ENCODE measurements at regions not wholly inside any gene's neighbourhood (a gene's known extent, or its start where the extent isn't known, plus 50 kb on each side); places are given as distances from the start of the nearest gene placed in this dataset.

GRCh38 chr2:19689646-19690168, 212.1 kb downstream of the TTC32 start:
- no peaks in the 10 kb centered on the region for H3K36me3 Mint-ChIP-seq (ENCODE audit: insufficient read depth)
- no peaks in the 10 kb centered on the region for H3K4me1 Mint-ChIP-seq
- H3K9me3 Mint-ChIP-seq: no peaks in the 10 kb centered on the region
- no peak overlapping the region for H3K27ac Mint-ChIP-seq (ENCODE audit: low read depth)
- ATAC-seq (replicated peaks; ENCODE audit: extremely low read depth, poor library complexity, severe bottlenecking) (no peak), DNase-seq (ENCODE audit: low spot score in 2 of 2) (no peak)
- H3K4me3 Mint-ChIP-seq: no peak overlapping the region
- peaks cover 18% of the 10 kb centered on the region for H3K27me3 Mint-ChIP-seq

- ATAC-seq (replicated peaks; ENCODE audit: extremely low read depth, poor library complexity, severe bottlenecking) (no peak), DNase-seq (ENCODE audit: low spot score in 2 of 2) (no peak)
- peaks cover 18% of the 10 kb centered on the region for H3K27me3 Mint-ChIP-seq
- H3K4me3 Mint-ChIP-seq: no peak overlapping the region
- no peak overlapping the region for H3K27ac Mint-ChIP-seq (ENCODE audit: low read depth)
- H3K36me3 Mint-ChIP-seq (ENCODE audit: insufficient read depth): no peaks in the 10 kb centered on the region
- H3K9me3 Mint-ChIP-seq: no peaks in the 10 kb centered on the region
- H3K4me1 Mint-ChIP-seq: no peaks in the 10 kb centered on the region
Measured at GRCh38 chr2:19688059-19688458, 213.7 kb downstream of the TTC32 start.

GRCh38 chr2:19687017-19687659, 214.6 kb downstream of the TTC32 start:
- no peak for DNase-seq (ENCODE audit: low spot score in 2 of 2)
- no peak for ATAC-seq (replicated peaks; ENCODE audit: extremely low read depth, poor library complexity, severe bottlenecking)
- H3K4me1 Mint-ChIP-seq: no peaks in the 10 kb centered on the region
- H3K9me3 Mint-ChIP-seq: no peaks in the 10 kb centered on the region
- H3K4me3 Mint-ChIP-seq: no peak overlapping the region
- no peak overlapping the region for H3K27ac Mint-ChIP-seq (ENCODE audit: low read depth)
- no peaks in the 10 kb centered on the region for H3K36me3 Mint-ChIP-seq (ENCODE audit: insufficient read depth)
- peaks cover 18% of the 10 kb centered on the region for H3K27me3 Mint-ChIP-seq

- no peaks in the 10 kb centered on the region for H3K36me3 Mint-ChIP-seq (ENCODE audit: insufficient read depth)
- no peaks in the 10 kb centered on the region for H3K4me1 Mint-ChIP-seq
- H3K9me3 Mint-ChIP-seq: no peaks in the 10 kb centered on the region
- H3K4me3 Mint-ChIP-seq: no peak overlapping the region
- H3K27me3 Mint-ChIP-seq: peaks cover 18% of the 10 kb centered on the region
- no peak overlapping the region for H3K27ac Mint-ChIP-seq (ENCODE audit: low read depth)
- ATAC-seq (replicated peaks; ENCODE audit: extremely low read depth, poor library complexity, severe bottlenecking) (no peak), DNase-seq (ENCODE audit: low spot score in 2 of 2) (no peak)
Measured at GRCh38 chr2:19686439-19686838, 215.3 kb downstream of the TTC32 start.

GRCh38 chr2:19685731-19686130, 216.1 kb downstream of the TTC32 start:
- Mint-ChIP-seq H3K36me3 (ENCODE audit: insufficient read depth) (no peaks in the 10 kb centered on the region), H3K4me3 (no peak overlapping the region), H3K4me1 (no peaks in the 10 kb centered on the region), H3K27ac (ENCODE audit: low read depth) (no peak overlapping the region), H3K9me3 (no peaks in the 10 kb centered on the region), H3K27me3 (peaks cover 11% of the 10 kb centered on the region)
- DNase-seq (ENCODE audit: low spot score in 2 of 2) (no peak), ATAC-seq (replicated peaks; ENCODE audit: extremely low read depth, poor library complexity, severe bottlenecking) (no peak)

- no peak for DNase-seq (ENCODE audit: low spot score in 2 of 2)
- H3K9me3 Mint-ChIP-seq: no peaks in the 10 kb centered on the region
- ATAC-seq (replicated peaks; ENCODE audit: extremely low read depth, poor library complexity, severe bottlenecking): no peak
- no peak overlapping the region for H3K4me3 Mint-ChIP-seq
- H3K36me3 Mint-ChIP-seq (ENCODE audit: insufficient read depth): no peaks in the 10 kb centered on the region
- no peaks in the 10 kb centered on the region for H3K4me1 Mint-ChIP-seq
- H3K27ac Mint-ChIP-seq (ENCODE audit: low read depth): no peak overlapping the region
- peaks cover 9% of the 10 kb centered on the region for H3K27me3 Mint-ChIP-seq
Measured at GRCh38 chr2:19684516-19684915, 217.3 kb downstream of the TTC32 start.

- ATAC-seq (replicated peaks; ENCODE audit: extremely low read depth, poor library complexity, severe bottlenecking): no peak
- Mint-ChIP-seq H3K4me1 (no peaks in the 10 kb centered on the region), H3K4me3 (no peak overlapping the region), H3K9me3 (no peaks in the 10 kb centered on the region), H3K27ac (ENCODE audit: low read depth) (no peak overlapping the region), H3K36me3 (ENCODE audit: insufficient read depth) (no peaks in the 10 kb centered on the region), H3K27me3 (peaks cover 9% of the 10 kb centered on the region)
- no peak for DNase-seq (ENCODE audit: low spot score in 2 of 2)
Measured at GRCh38 chr2:19683556-19683955, 218.2 kb downstream of the TTC32 start.

- Mint-ChIP-seq H3K9me3 (no peaks in the 10 kb centered on the region), H3K27ac (ENCODE audit: low read depth) (no peak overlapping the region), H3K36me3 (ENCODE audit: insufficient read depth) (no peaks in the 10 kb centered on the region), H3K4me3 (no peak overlapping the region), H3K27me3 (peaks cover 7% of the 10 kb centered on the region), H3K4me1 (no peaks in the 10 kb centered on the region)
- ATAC-seq (replicated peaks; ENCODE audit: extremely low read depth, poor library complexity, severe bottlenecking): no peak
- no peak for DNase-seq (ENCODE audit: low spot score in 2 of 2)
Measured at GRCh38 chr2:19682493-19682892, 219.3 kb downstream of the TTC32 start.

GRCh38 chr2:19677825-19678518, 223.8 kb downstream of the TTC32 start:
- H3K9me3 Mint-ChIP-seq: no peaks in the 10 kb centered on the region
- H3K4me1 Mint-ChIP-seq: no peaks in the 10 kb centered on the region
- H3K36me3 Mint-ChIP-seq (ENCODE audit: insufficient read depth): no peaks in the 10 kb centered on the region
- ATAC-seq (replicated peaks; ENCODE audit: extremely low read depth, poor library complexity, severe bottlenecking): no peak
- H3K4me3 Mint-ChIP-seq: no peak overlapping the region
- no peak overlapping the region for H3K27ac Mint-ChIP-seq (ENCODE audit: low read depth)
- DNase-seq (ENCODE audit: low spot score in 2 of 2): no peak
- H3K27me3 Mint-ChIP-seq: peaks cover 25% of the 10 kb centered on the region

GRCh38 chr2:19677215-19677777, 224.5 kb downstream of the TTC32 start:
- Mint-ChIP-seq H3K9me3 (no peaks in the 10 kb centered on the region), H3K4me1 (no peaks in the 10 kb centered on the region), H3K36me3 (ENCODE audit: insufficient read depth) (no peaks in the 10 kb centered on the region), H3K27ac (ENCODE audit: low read depth) (no peak overlapping the region), H3K27me3 (peaks cover 27% of the 10 kb centered on the region), H3K4me3 (no peak overlapping the region)
- no peak for DNase-seq (ENCODE audit: low spot score in 2 of 2)
- no peak for ATAC-seq (replicated peaks; ENCODE audit: extremely low read depth, poor library complexity, severe bottlenecking)

- H3K36me3 Mint-ChIP-seq (ENCODE audit: insufficient read depth): no peaks in the 10 kb centered on the region
- DNase-seq (ENCODE audit: low spot score in 2 of 2): no peak
Measured at GRCh38 chr2:19676770-19677169, 225.0 kb downstream of the TTC32 start.

GRCh38 chr2:19675856-19676460, 225.8 kb downstream of the TTC32 start:
- H3K4me1 Mint-ChIP-seq: no peaks in the 10 kb centered on the region
- H3K27me3 Mint-ChIP-seq: peaks cover 40% of the 10 kb centered on the region
- H3K4me3 Mint-ChIP-seq: no peak overlapping the region
- H3K9me3 Mint-ChIP-seq: no peaks in the 10 kb centered on the region
- ATAC-seq (replicated peaks; ENCODE audit: extremely low read depth, poor library complexity, severe bottlenecking) (no peak), DNase-seq (ENCODE audit: low spot score in 2 of 2) (no peak)
- no peaks in the 10 kb centered on the region for H3K36me3 Mint-ChIP-seq (ENCODE audit: insufficient read depth)
- H3K27ac Mint-ChIP-seq (ENCODE audit: low read depth): no peak overlapping the region

More at GRCh38 chr2:19676770-19677169, 225.0 kb downstream of the TTC32 start:
- no peak for ATAC-seq (replicated peaks; ENCODE audit: extremely low read depth, poor library complexity, severe bottlenecking)
- H3K4me3 Mint-ChIP-seq: no peak overlapping the region
- H3K27me3 Mint-ChIP-seq: peaks cover 32% of the 10 kb centered on the region
- H3K27ac Mint-ChIP-seq (ENCODE audit: low read depth): no peak overlapping the region
- H3K4me1 Mint-ChIP-seq: no peaks in the 10 kb centered on the region
- no peaks in the 10 kb centered on the region for H3K9me3 Mint-ChIP-seq

Data from central memory CD8-positive, alpha-beta T cell (primary cell).